Activated naive CD8-positive, alpha-beta T cell (primary cell): ENCODE measurements at regions not wholly inside any gene's neighbourhood (a gene's known extent, or its start where the extent isn't known, plus 50 kb on each side); places are given as distances from the start of the nearest gene placed in this dataset.

ENCODE experiments used
- H3K27ac Mint-ChIP-seq: one replicate; pipeline ENCODE4 v1.8.0; 2021; ENCODE audit warnings: mixed read lengths
- H3K27me3 Mint-ChIP-seq: one replicate; pipeline ENCODE4 v1.8.0; 2021; ENCODE audit warnings: mixed read lengths
- H3K36me3 Mint-ChIP-seq: one replicate; pipeline ENCODE4 v1.8.0; 2021; ENCODE audit warnings: mixed read lengths
- H3K4me1 Mint-ChIP-seq: one replicate; pipeline ENCODE4 v1.8.0; 2021; ENCODE audit warnings: low read depth, mixed read lengths
- H3K4me3 Mint-ChIP-seq: one replicate; pipeline ENCODE4 v1.8.0; 2021; ENCODE audit warnings: mild to moderate bottlenecking, mixed read lengths
- H3K9me3 Mint-ChIP-seq: one replicate; pipeline ENCODE4 v1.8.0; 2021; ENCODE audit warnings: low read depth, mixed read lengths

- Mint-ChIP-seq H3K9me3 (no peaks in the 10 kb centered on the region), H3K4me3 (no peak overlapping the region), H3K27me3 (peaks cover 2% of the 10 kb centered on the region), H3K27ac (no peak overlapping the region), H3K36me3 (no peaks in the 10 kb centered on the region), H3K4me1 (no peaks in the 10 kb centered on the region)
These were observed 492.9 kb upstream of the TBX3 start for GRCh38 chr12:115176741-115177400.

GRCh38 chr12:115174920-115175319, 490.9 kb upstream of the TBX3 start:
- Mint-ChIP-seq H3K9me3 (no peaks in the 10 kb centered on the region), H3K27ac (no peak overlapping the region), H3K36me3 (no peaks in the 10 kb centered on the region), H3K4me1 (no peaks in the 10 kb centered on the region), H3K27me3 (peaks cover 2% of the 10 kb centered on the region), H3K4me3 (no peak overlapping the region)

- H3K4me3 Mint-ChIP-seq: no peak overlapping the region
- no peaks in the 10 kb centered on the region for H3K36me3 Mint-ChIP-seq
- H3K9me3 Mint-ChIP-seq: peaks cover 13% of the 10 kb centered on the region
- no peak overlapping the region for H3K27ac Mint-ChIP-seq
- H3K4me1 Mint-ChIP-seq: no peaks in the 10 kb centered on the region
- peaks cover 2% of the 10 kb centered on the region for H3K27me3 Mint-ChIP-seq
These were observed 488.5 kb upstream of the TBX3 start for GRCh38 chr12:115172521-115172920.

- Mint-ChIP-seq H3K27ac (no peak overlapping the region), H3K27me3 (no peaks in the 10 kb centered on the region), H3K36me3 (no peaks in the 10 kb centered on the region), H3K4me3 (no peak overlapping the region), H3K9me3 (peaks cover 20% of the 10 kb centered on the region), H3K4me1 (no peaks in the 10 kb centered on the region)
These were observed 486.0 kb upstream of the TBX3 start for GRCh38 chr12:115169981-115170380.

GRCh38 chr12:115166698-115167315, 482.8 kb upstream of the TBX3 start:
- no peaks in the 10 kb centered on the region for H3K36me3 Mint-ChIP-seq
- no peaks in the 10 kb centered on the region for H3K4me1 Mint-ChIP-seq
- no peaks in the 10 kb centered on the region for H3K27me3 Mint-ChIP-seq
- H3K4me3 Mint-ChIP-seq: no peak overlapping the region
- peaks cover 20% of the 10 kb centered on the region for H3K9me3 Mint-ChIP-seq
- no peak overlapping the region for H3K27ac Mint-ChIP-seq

GRCh38 chr12:115163710-115164109, 479.7 kb upstream of the TBX3 start:
- Mint-ChIP-seq H3K27ac (no peak overlapping the region), H3K36me3 (no peaks in the 10 kb centered on the region), H3K9me3 (peaks cover 18% of the 10 kb centered on the region), H3K27me3 (no peaks in the 10 kb centered on the region), H3K4me1 (no peaks in the 10 kb centered on the region), H3K4me3 (no peak overlapping the region)

- H3K27ac Mint-ChIP-seq: no peak overlapping the region
- H3K9me3 Mint-ChIP-seq: no peaks in the 10 kb centered on the region
- H3K36me3 Mint-ChIP-seq: no peaks in the 10 kb centered on the region
- H3K4me3 Mint-ChIP-seq: no peak overlapping the region
- H3K4me1 Mint-ChIP-seq: no peaks in the 10 kb centered on the region
- no peaks in the 10 kb centered on the region for H3K27me3 Mint-ChIP-seq
These were observed 476.5 kb upstream of the TBX3 start for GRCh38 chr12:115160271-115161128.

- Mint-ChIP-seq H3K9me3 (no peaks in the 10 kb centered on the region), H3K36me3 (no peaks in the 10 kb centered on the region), H3K4me3 (no peak overlapping the region), H3K4me1 (no peaks in the 10 kb centered on the region), H3K27me3 (no peaks in the 10 kb centered on the region), H3K27ac (no peak overlapping the region)
These were observed 474.8 kb upstream of the TBX3 start for GRCh38 chr12:115158816-115159215.

- no peaks in the 10 kb centered on the region for H3K36me3 Mint-ChIP-seq
- no peaks in the 10 kb centered on the region for H3K27me3 Mint-ChIP-seq
- H3K9me3 Mint-ChIP-seq: no peaks in the 10 kb centered on the region
- no peaks in the 10 kb centered on the region for H3K4me1 Mint-ChIP-seq
- no peak overlapping the region for H3K4me3 Mint-ChIP-seq
- no peak overlapping the region for H3K27ac Mint-ChIP-seq
These were observed 472.0 kb upstream of the TBX3 start for GRCh38 chr12:115155665-115156645.

- H3K27me3 Mint-ChIP-seq: no peaks in the 10 kb centered on the region
- H3K36me3 Mint-ChIP-seq: no peaks in the 10 kb centered on the region
- no peak overlapping the region for H3K4me3 Mint-ChIP-seq
- no peak overlapping the region for H3K27ac Mint-ChIP-seq
- no peaks in the 10 kb centered on the region for H3K4me1 Mint-ChIP-seq
- H3K9me3 Mint-ChIP-seq: peaks cover 2% of the 10 kb centered on the region
These were observed 465.9 kb upstream of the TBX3 start for GRCh38 chr12:115149685-115150378.

- H3K9me3 Mint-ChIP-seq: peaks cover 2% of the 10 kb centered on the region
- H3K27me3 Mint-ChIP-seq: no peaks in the 10 kb centered on the region
- no peak overlapping the region for H3K4me3 Mint-ChIP-seq
These were observed 465.3 kb upstream of the TBX3 start for GRCh38 chr12:115149279-115149678.

GRCh38 chr12:115147916-115148315, 463.9 kb upstream of the TBX3 start:
- no peak overlapping the region for H3K4me3 Mint-ChIP-seq
- no peaks in the 10 kb centered on the region for H3K27me3 Mint-ChIP-seq
- no peaks in the 10 kb centered on the region for H3K4me1 Mint-ChIP-seq
- peaks cover 2% of the 10 kb centered on the region for H3K9me3 Mint-ChIP-seq
- H3K36me3 Mint-ChIP-seq: no peaks in the 10 kb centered on the region
- no peak overlapping the region for H3K27ac Mint-ChIP-seq

More at GRCh38 chr12:115149279-115149678, 465.3 kb upstream of the TBX3 start:
- no peak overlapping the region for H3K27ac Mint-ChIP-seq
- no peaks in the 10 kb centered on the region for H3K4me1 Mint-ChIP-seq
- H3K36me3 Mint-ChIP-seq: no peaks in the 10 kb centered on the region

GRCh38 chr12:115146453-115146852, 462.5 kb upstream of the TBX3 start:
- H3K9me3 Mint-ChIP-seq: peaks cover 7% of the 10 kb centered on the region
- H3K36me3 Mint-ChIP-seq: no peaks in the 10 kb centered on the region
- no peaks in the 10 kb centered on the region for H3K4me1 Mint-ChIP-seq
- H3K4me3 Mint-ChIP-seq: no peak overlapping the region
- no peaks in the 10 kb centered on the region for H3K27me3 Mint-ChIP-seq
- H3K27ac Mint-ChIP-seq: no peak overlapping the region

GRCh38 chr12:115144425-115144824, 460.4 kb upstream of the TBX3 start:
- peaks cover 4% of the 10 kb centered on the region for H3K9me3 Mint-ChIP-seq
- no peaks in the 10 kb centered on the region for H3K4me1 Mint-ChIP-seq
- H3K27ac Mint-ChIP-seq: no peak overlapping the region
- no peak overlapping the region for H3K4me3 Mint-ChIP-seq
- H3K27me3 Mint-ChIP-seq: no peaks in the 10 kb centered on the region
- no peaks in the 10 kb centered on the region for H3K36me3 Mint-ChIP-seq
